ENCODE measurements at regions not wholly inside any gene's neighbourhood (a gene's known extent, or its start where the extent isn't known, plus 50 kb on each side); places are given as distances from the start of the nearest gene placed in this dataset.

DNA sequence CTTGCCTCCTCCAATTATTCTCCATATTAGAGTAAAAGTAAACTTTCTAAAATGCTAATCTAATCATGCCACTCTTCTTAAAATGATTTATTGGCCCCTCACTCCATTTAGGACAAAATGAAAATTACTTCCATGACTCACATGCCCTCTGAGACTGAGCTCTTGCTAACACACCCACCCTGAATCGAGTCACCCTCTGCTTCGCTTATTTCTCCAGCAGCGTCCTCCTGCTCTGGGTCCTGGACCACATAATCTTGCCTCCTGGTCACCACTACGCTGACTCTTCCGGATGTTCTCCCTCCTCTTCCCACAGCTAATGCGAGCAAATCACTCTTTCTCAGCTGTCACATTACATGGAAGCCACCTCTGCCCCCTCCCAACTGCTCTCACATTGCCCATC is 384.0 kb upstream of the FZD8 start:
- H3K4me1 Mint-ChIP-seq: no peaks in the 10 kb centered on the region
- no peak overlapping the region for H3K27ac Mint-ChIP-seq
- ChIA-PET POLR2A (no interaction called here), CTCF (no interaction called here)
- Histone ChIP-seq H3K4me3 (ENCODE audit: control extremely low read depth in 1 of 5, extremely low read depth in 1 of 5, insufficient read depth in 1 of 5, low read depth in 2 of 5, low read length in 4 of 5) (no peak overlapping the region), H3K4me2 (replicated peaks; ENCODE audit: low read depth, low read length, poor library complexity, severe bottlenecking) (no peak overlapping the region), H3K36me3 (replicated peaks in 1 of 2; ENCODE audit: control extremely low read depth in 1 of 2, control insufficient read depth in 1 of 2, extremely low read depth in 1 of 2, insufficient read depth in 2 of 2, low read length in 1 of 2) (no peaks in the 10 kb centered on the region), H3K9me3 (ENCODE audit: control extremely low read depth in 1 of 3, control insufficient read depth in 2 of 3, insufficient read depth in 1 of 3, low read length in 2 of 3) (no peaks in the 10 kb centered on the region), H3K79me2 (ENCODE audit: control insufficient read depth, insufficient read depth, low read length) (no peaks in the 10 kb centered on the region), H3K4me1 (ENCODE audit: control insufficient read depth in 2 of 2, insufficient read depth in 2 of 2, low read length in 2 of 2) (no peaks in the 10 kb centered on the region), H2AFZ (ENCODE audit: insufficient read depth, low read depth, low read length, poor library complexity, severe bottlenecking) (no peak overlapping the region), H3K27ac (ENCODE audit: low read length in 2 of 2) (no peak overlapping the region), H4K20me1 (ENCODE audit: control insufficient read depth, insufficient read depth, low read length, poor library complexity, severe bottlenecking) (no peaks in the 10 kb centered on the region), H3K27me3 (replicated peaks in 1 of 4; ENCODE audit: control extremely low read depth in 1 of 4, control insufficient read depth in 3 of 4, insufficient read depth in 4 of 4, low read length in 3 of 4) (no peaks in the 10 kb centered on the region), H3K9ac (ENCODE audit: low read length) (no peak overlapping the region)
- no peak for TF ChIP-seq EZH2 (IDR thresholded peaks at IDR 0.05; ENCODE audit: borderline replicate concordance, insufficient read depth, low read depth, low read length, poor library complexity, severe bottlenecking)
- TF ChIP-seq, protein P1, sequence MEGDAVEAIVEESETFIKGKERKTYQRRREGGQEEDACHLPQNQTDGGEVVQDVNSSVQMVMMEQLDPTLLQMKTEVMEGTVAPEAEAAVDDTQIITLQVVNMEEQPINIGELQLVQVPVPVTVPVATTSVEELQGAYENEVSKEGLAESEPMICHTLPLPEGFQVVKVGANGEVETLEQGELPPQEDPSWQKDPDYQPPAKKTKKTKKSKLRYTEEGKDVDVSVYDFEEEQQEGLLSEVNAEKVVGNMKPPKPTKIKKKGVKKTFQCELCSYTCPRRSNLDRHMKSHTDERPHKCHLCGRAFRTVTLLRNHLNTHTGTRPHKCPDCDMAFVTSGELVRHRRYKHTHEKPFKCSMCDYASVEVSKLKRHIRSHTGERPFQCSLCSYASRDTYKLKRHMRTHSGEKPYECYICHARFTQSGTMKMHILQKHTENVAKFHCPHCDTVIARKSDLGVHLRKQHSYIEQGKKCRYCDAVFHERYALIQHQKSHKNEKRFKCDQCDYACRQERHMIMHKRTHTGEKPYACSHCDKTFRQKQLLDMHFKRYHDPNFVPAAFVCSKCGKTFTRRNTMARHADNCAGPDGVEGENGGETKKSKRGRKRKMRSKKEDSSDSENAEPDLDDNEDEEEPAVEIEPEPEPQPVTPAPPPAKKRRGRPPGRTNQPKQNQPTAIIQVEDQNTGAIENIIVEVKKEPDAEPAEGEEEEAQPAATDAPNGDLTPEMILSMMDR (IDR thresholded peaks at IDR 0.05): no peak
- no peak for ATAC-seq (ENCODE audit: low read depth)
- no peak overlapping the region for H3K4me3 Mint-ChIP-seq
- no peak for DNase-seq
- no peaks in the 10 kb centered on the region for H3K27me3 Mint-ChIP-seq
- WGBS (ENCODE audit: insufficient coverage): 85% methylated on average over 5 of the region's 6 CpGs
- H3K9me3 Mint-ChIP-seq (ENCODE audit: insufficient read depth): no peaks in the 10 kb centered on the region
- intact Hi-C loops (cut with micrococcal nuclease): no loop called here

DNA sequence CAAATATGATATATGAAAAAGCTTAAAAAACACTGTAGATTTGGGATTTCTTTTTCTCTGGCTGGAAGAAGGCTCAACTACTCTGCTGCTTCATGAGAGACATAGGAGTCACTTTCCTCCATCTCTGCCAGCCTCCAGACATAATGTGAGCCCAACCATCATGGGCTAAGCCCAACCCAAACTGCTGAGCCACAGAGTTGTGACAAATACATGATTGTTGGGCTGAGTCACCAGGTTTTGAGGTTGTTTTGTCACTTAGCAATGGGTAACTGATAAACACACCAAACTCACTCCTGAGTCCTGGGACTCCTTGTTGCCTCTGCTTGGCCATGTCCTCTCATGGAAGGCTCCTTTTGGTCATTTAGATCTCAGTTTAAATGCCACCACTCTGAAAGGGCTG is 381.8 kb upstream of the FZD8 start:
- no peak overlapping the region for H3K27ac ChIP-seq (ENCODE audit: low read length in 2 of 2)
- H4K20me1 ChIP-seq (ENCODE audit: control insufficient read depth, insufficient read depth, low read length, poor library complexity, severe bottlenecking): no peaks in the 10 kb centered on the region
- no peaks in the 10 kb centered on the region for H3K79me2 ChIP-seq (ENCODE audit: control insufficient read depth, insufficient read depth, low read length)
- H3K9me3 ChIP-seq (ENCODE audit: control extremely low read depth in 1 of 3, control insufficient read depth in 2 of 3, insufficient read depth in 1 of 3, low read length in 2 of 3): no peaks in the 10 kb centered on the region
- DNase-seq (no peak), ATAC-seq (ENCODE audit: low read depth) (no peak)
- intact Hi-C loops (cut with micrococcal nuclease): no loop called here
- H3K4me3 ChIP-seq (ENCODE audit: control extremely low read depth in 1 of 5, extremely low read depth in 1 of 5, insufficient read depth in 1 of 5, low read depth in 2 of 5, low read length in 4 of 5): no peak overlapping the region
- Mint-ChIP-seq H3K9me3 (ENCODE audit: insufficient read depth) (no peaks in the 10 kb centered on the region), H3K4me3 (no peak overlapping the region), H3K27me3 (no peaks in the 10 kb centered on the region), H3K4me1 (no peaks in the 10 kb centered on the region), H3K27ac (no peak overlapping the region)
- H2AFZ ChIP-seq (ENCODE audit: insufficient read depth, low read depth, low read length, poor library complexity, severe bottlenecking): no peak overlapping the region
- no peaks in the 10 kb centered on the region for H3K4me1 ChIP-seq (ENCODE audit: control insufficient read depth in 2 of 2, insufficient read depth in 2 of 2, low read length in 2 of 2)
- H3K9ac ChIP-seq (ENCODE audit: low read length): no peak overlapping the region
- TF ChIP-seq EZH2 (IDR thresholded peaks at IDR 0.05; ENCODE audit: borderline replicate concordance, insufficient read depth, low read depth, low read length, poor library complexity, severe bottlenecking): no peak
- TF ChIP-seq, protein P1 (IDR thresholded peaks at IDR 0.05): no peak
- H3K27me3 ChIP-seq (replicated peaks in 1 of 4; ENCODE audit: control extremely low read depth in 1 of 4, control insufficient read depth in 3 of 4, insufficient read depth in 4 of 4, low read length in 3 of 4): no peaks in the 10 kb centered on the region
- H3K4me2 ChIP-seq (replicated peaks; ENCODE audit: low read depth, low read length, poor library complexity, severe bottlenecking): no peak overlapping the region
- POLR2A ChIA-PET: no interaction called here
- CTCF ChIA-PET: no interaction called here
- no peaks in the 10 kb centered on the region for H3K36me3 ChIP-seq (replicated peaks in 1 of 2; ENCODE audit: control extremely low read depth in 1 of 2, control insufficient read depth in 1 of 2, extremely low read depth in 1 of 2, insufficient read depth in 2 of 2, low read length in 1 of 2)

Measured in B cell (primary cell).